DND-41 (cell line): ENCODE measurements at regions not wholly inside any gene's neighbourhood (a gene's known extent, or its start where the extent isn't known, plus 50 kb on each side); places are given as distances from the start of the nearest gene placed in this dataset.

ENCODE experiments used
- ATAC-seq: fragments of 200-7000 bp; cut with Tn5 transposase; 3 replicates; pipeline ENCODE4 v1.9.1; 2021; ENCODE audit warnings: low read depth; ENCODE audit not compliant: insufficient read depth
- DNase-seq: peaks from one replicate; pipeline ENCODE4 v3.0.0-alpha.2; 2020
- H2AFZ ChIP-seq: 2 replicates; pipeline ENCODE4 v1.6.0; 2012; ENCODE audit warnings: low read depth, low read length
- H3K27ac ChIP-seq: 2 replicates; pipeline ENCODE4 v1.5.1; 2012; ENCODE audit warnings: low read length, inconsistent platforms
- H3K27me3 ChIP-seq: fragments of 200-600 bp; sonication (generic); 2 replicates; pipeline ENCODE4 v1.6.0; 2012; ENCODE audit warnings: low read length, mild to moderate bottlenecking, inconsistent platforms; ENCODE audit not compliant: insufficient read depth, poor library complexity
- H3K36me3 ChIP-seq: 2 replicates; pipeline ENCODE4 v1.5.1; 2012; ENCODE audit warnings: low read length, inconsistent platforms; ENCODE audit not compliant: insufficient read depth
- H3K4me1 ChIP-seq: 2 replicates; pipeline ENCODE4 v1.5.1; 2012; ENCODE audit warnings: mild to moderate bottlenecking, low read length; ENCODE audit not compliant: insufficient read depth
- H3K4me2 ChIP-seq: 2 replicates; pipeline ENCODE4 v1.6.0; 2012; ENCODE audit warnings: mild to moderate bottlenecking, moderate library complexity, low read length, inconsistent platforms; ENCODE audit not compliant: insufficient read depth
- H3K4me3 ChIP-seq, 2 experiments: fragments of 200-600 bp in 1 of 2; shearing (Covaris generic) in 1 of 2; 2 replicates each; pipeline ENCODE4 v1.5.1; 2012 to 2016; ENCODE audit warnings: inconsistent platforms in 2 of 2, low read length in 2 of 2, mild to moderate bottlenecking in 2 of 2, low read depth in 1 of 2, moderate library complexity in 1 of 2
- H3K79me2 ChIP-seq: 2 replicates; pipeline ENCODE4 v1.6.0; 2012; ENCODE audit warnings: low read length, inconsistent platforms; ENCODE audit not compliant: insufficient read depth
- H3K9ac ChIP-seq: 2 replicates; pipeline ENCODE4 v1.6.0; 2012; ENCODE audit warnings: low read depth, mild to moderate bottlenecking, inconsistent platforms, low read length, moderate library complexity
- H3K9me3 ChIP-seq: 2 replicates; pipeline ENCODE4 v1.5.1; 2012; ENCODE audit warnings: low read length, moderate library complexity, mild to moderate bottlenecking, inconsistent platforms; ENCODE audit not compliant: insufficient read depth, severe bottlenecking
- H4K20me1 ChIP-seq: 2 replicates; pipeline ENCODE4 v1.6.0; 2012; ENCODE audit warnings: low read length; ENCODE audit not compliant: insufficient read depth
- CTCF ChIP-seq: IDR thresholded peaks from 2 replicates; pipeline ENCODE4 v1.5.1; 2012; ENCODE audit warnings: borderline replicate concordance, low read length, moderate library complexity, mild to moderate bottlenecking; ENCODE audit not compliant: poor library complexity, severe bottlenecking; ENCODE audit errors: extremely low read depth
- EZH2 ChIP-seq: IDR thresholded peaks from 3 replicates; pipeline ENCODE4 v1.6.1; 2012; ENCODE audit warnings: borderline replicate concordance, low read depth, mild to moderate bottlenecking, moderate library complexity, low read length, inconsistent platforms; ENCODE audit not compliant: severe bottlenecking

GRCh38 chr17:68768804-68769203 lies 167.6 kb upstream of the FAM20A start:
- no peak for ATAC-seq
- DNase-seq = no peak
- H3K9me3 ChIP-seq = no peaks in the 10 kb centered on the region
- H3K4me1 ChIP-seq = no peaks in the 10 kb centered on the region
- TF ChIP-seq EZH2 (no peak), CTCF (no peak)
- no peaks in the 10 kb centered on the region for H3K36me3 ChIP-seq
- H3K27ac ChIP-seq = no peak overlapping the region
- no peaks in the 10 kb centered on the region for H3K27me3 ChIP-seq
- H2AFZ ChIP-seq = no peak overlapping the region
- H3K4me3 ChIP-seq = no peak overlapping the region
- no peak overlapping the region for H3K9ac ChIP-seq
- no peak overlapping the region for H3K4me2 ChIP-seq
- H3K79me2 ChIP-seq = no peaks in the 10 kb centered on the region
- H4K20me1 ChIP-seq = no peaks in the 10 kb centered on the region

GRCh38 chr17:68766640-68767039 lies 165.5 kb upstream of the FAM20A start:
- Histone ChIP-seq H2AFZ (no peak overlapping the region), H3K36me3 (no peaks in the 10 kb centered on the region), H3K4me3 (no peak overlapping the region), H4K20me1 (no peaks in the 10 kb centered on the region), H3K9me3 (no peaks in the 10 kb centered on the region), H3K4me2 (no peak overlapping the region), H3K79me2 (no peaks in the 10 kb centered on the region), H3K4me1 (no peaks in the 10 kb centered on the region), H3K27ac (no peak overlapping the region), H3K27me3 (no peaks in the 10 kb centered on the region), H3K9ac (no peak overlapping the region)
- DNase-seq = no peak
- no peak for ATAC-seq
- TF ChIP-seq CTCF = no peak
- no peak for TF ChIP-seq EZH2

GRCh38 chr17:68763562-68763961 lies 162.4 kb upstream of the FAM20A start:
- no peak overlapping the region for H3K9ac ChIP-seq
- DNase-seq = no peak

More at GRCh38 chr17:68763562-68763961, 162.4 kb upstream of the FAM20A start:
- Histone ChIP-seq H4K20me1 (no peaks in the 10 kb centered on the region), H3K27ac (no peak overlapping the region), H3K4me3 (no peak overlapping the region), H2AFZ (no peak overlapping the region), H3K4me2 (no peak overlapping the region), H3K4me1 (peaks cover 7% of the 10 kb centered on the region; the same call in 1 of the 2 replicates), H3K27me3 (no peaks in the 10 kb centered on the region), H3K36me3 (no peaks in the 10 kb centered on the region), H3K79me2 (no peaks in the 10 kb centered on the region), H3K9me3 (no peaks in the 10 kb centered on the region)
- TF ChIP-seq EZH2 (no peak), CTCF (no peak)
- ATAC-seq = no peak
